DOHH2 (cell line): ENCODE measurements at regions not wholly inside any gene's neighbourhood (a gene's known extent, or its start where the extent isn't known, plus 50 kb on each side); places are given as distances from the start of the nearest gene placed in this dataset.

Source experiments
- H3F3A ChIP-seq: fragments of 200-600 bp; sonication (generic), shearing (Covaris generic); 2 replicates; pipeline ENCODE4 v1.6.0; 2016; ENCODE audit warnings: antibody characterized with exemption, mild to moderate bottlenecking; ENCODE audit not compliant: control insufficient read depth, insufficient read depth
- H3K27ac ChIP-seq: fragments of 200-600 bp; sonication (generic); 2 replicates; pipeline ENCODE4 v1.5.1; 2014; ENCODE audit warnings: low read depth, mild to moderate bottlenecking, low read length, moderate library complexity
- H3K27me3 ChIP-seq: fragments of 200-600 bp; sonication (generic); 2 replicates; pipeline ENCODE4 v1.6.1; 2014; ENCODE audit warnings: mild to moderate bottlenecking, low read length, mixed read lengths; ENCODE audit not compliant: control insufficient read depth
- H3K36me3 ChIP-seq: fragments of 200-600 bp; sonication (generic); 2 replicates; pipeline ENCODE4 v1.6.1; 2014; ENCODE audit warnings: mild to moderate bottlenecking, low read length, moderate library complexity, mixed read lengths; ENCODE audit not compliant: control insufficient read depth
- H3K4me1 ChIP-seq: fragments of 200-600 bp; sonication (generic); 2 replicates; pipeline ENCODE4 v1.6.1; 2014; ENCODE audit warnings: mild to moderate bottlenecking, low read length, mixed read lengths; ENCODE audit not compliant: control insufficient read depth
- H3K4me2 ChIP-seq: fragments of 200-600 bp; sonication (generic); 2 replicates; pipeline ENCODE4 v1.6.0; 2014; ENCODE audit warnings: mild to moderate bottlenecking, low read length, moderate library complexity
- H3K4me3 ChIP-seq: fragments of 200-600 bp; sonication (generic); 2 replicates; pipeline ENCODE4 v1.5.1; 2014; ENCODE audit warnings: mild to moderate bottlenecking, low read length, mixed read lengths
- H3K79me2 ChIP-seq: fragments of 200-600 bp; sonication (generic); 2 replicates; pipeline ENCODE4 v1.6.1; 2014; ENCODE audit warnings: mild to moderate bottlenecking, low read length, mixed read lengths; ENCODE audit not compliant: control insufficient read depth
- H3K9me2 ChIP-seq: fragments of 200-600 bp; sonication (generic); replicated peaks from 2 replicates; pipeline ENCODE4 v1.6.1; 2014; ENCODE audit warnings: mild to moderate bottlenecking, low read length, mixed read lengths; ENCODE audit not compliant: control insufficient read depth
- H3K9me3 ChIP-seq: fragments of 200-600 bp; sonication (generic); 2 replicates; pipeline ENCODE4 v1.6.1; 2014; ENCODE audit warnings: antibody characterized with exemption, low read length, mixed read lengths; ENCODE audit not compliant: control insufficient read depth, insufficient read depth
- H4K20me1 ChIP-seq: fragments of 200-600 bp; sonication (generic); 2 replicates; pipeline ENCODE4 v1.6.0; 2014; ENCODE audit warnings: low read depth, mild to moderate bottlenecking, antibody characterized with exemption, low read length, moderate library complexity; ENCODE audit not compliant: control insufficient read depth, insufficient read depth
- EZH2phosphoT487 ChIP-seq: fragments of 200-600 bp; sonication (generic); IDR thresholded peaks from 2 replicates; pipeline ENCODE4 v1.6.1; 2017; ENCODE audit warnings: borderline replicate concordance, mild to moderate bottlenecking, antibody characterized with exemption, low read length, moderate library complexity, mixed read lengths
- TF ChIP-seq, protein P1 (sequence below): fragments of 200-600 bp; sonication (generic); IDR thresholded peaks from one replicate; pipeline ENCODE4 v1.5.1; 2014; ENCODE audit warnings: antibody characterized with exemption, mild to moderate bottlenecking, low read depth, low read length; ENCODE audit not compliant: poor library complexity, severe bottlenecking

DNA sequence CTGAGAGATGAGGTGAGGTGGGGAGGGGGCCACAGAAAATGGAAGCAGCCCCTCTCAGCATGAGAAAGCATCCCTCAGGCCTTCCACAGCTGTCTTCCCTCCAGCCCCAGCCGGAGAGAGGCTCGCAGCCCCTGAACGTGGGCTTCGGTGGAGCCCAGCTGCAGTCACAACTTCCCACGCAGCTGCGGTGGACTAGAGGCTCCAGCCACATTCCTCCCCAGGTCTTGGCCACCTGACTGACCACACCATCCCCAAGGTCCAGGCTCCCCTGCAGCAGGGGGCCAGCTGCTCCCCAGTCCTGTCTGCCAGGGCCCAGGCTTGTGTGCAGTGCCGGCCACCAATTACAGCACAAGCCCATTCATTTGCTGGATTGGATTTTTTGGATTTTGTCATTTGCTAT, 212.3 kb upstream of the BCOR start:
- no peaks in the 10 kb centered on the region for H3K9me3 ChIP-seq
- no peaks in the 10 kb centered on the region for H3K36me3 ChIP-seq
- H4K20me1 ChIP-seq, result no peaks in the 10 kb centered on the region
- no peaks in the 10 kb centered on the region for H3K79me2 ChIP-seq
- H3K4me1 ChIP-seq, result no peaks in the 10 kb centered on the region
- no peaks in the 10 kb centered on the region for H3K9me2 ChIP-seq
- no peaks in the 10 kb centered on the region for H3F3A ChIP-seq
- no peak for TF ChIP-seq EZH2phosphoT487
- TF ChIP-seq, protein P1, sequence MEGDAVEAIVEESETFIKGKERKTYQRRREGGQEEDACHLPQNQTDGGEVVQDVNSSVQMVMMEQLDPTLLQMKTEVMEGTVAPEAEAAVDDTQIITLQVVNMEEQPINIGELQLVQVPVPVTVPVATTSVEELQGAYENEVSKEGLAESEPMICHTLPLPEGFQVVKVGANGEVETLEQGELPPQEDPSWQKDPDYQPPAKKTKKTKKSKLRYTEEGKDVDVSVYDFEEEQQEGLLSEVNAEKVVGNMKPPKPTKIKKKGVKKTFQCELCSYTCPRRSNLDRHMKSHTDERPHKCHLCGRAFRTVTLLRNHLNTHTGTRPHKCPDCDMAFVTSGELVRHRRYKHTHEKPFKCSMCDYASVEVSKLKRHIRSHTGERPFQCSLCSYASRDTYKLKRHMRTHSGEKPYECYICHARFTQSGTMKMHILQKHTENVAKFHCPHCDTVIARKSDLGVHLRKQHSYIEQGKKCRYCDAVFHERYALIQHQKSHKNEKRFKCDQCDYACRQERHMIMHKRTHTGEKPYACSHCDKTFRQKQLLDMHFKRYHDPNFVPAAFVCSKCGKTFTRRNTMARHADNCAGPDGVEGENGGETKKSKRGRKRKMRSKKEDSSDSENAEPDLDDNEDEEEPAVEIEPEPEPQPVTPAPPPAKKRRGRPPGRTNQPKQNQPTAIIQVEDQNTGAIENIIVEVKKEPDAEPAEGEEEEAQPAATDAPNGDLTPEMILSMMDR, result no peak
- no peaks in the 10 kb centered on the region for H3K27me3 ChIP-seq
- no peak overlapping the region for H3K27ac ChIP-seq
- H3K4me3 ChIP-seq, result no peak overlapping the region
- H3K4me2 ChIP-seq, result no peak overlapping the region

DNA sequence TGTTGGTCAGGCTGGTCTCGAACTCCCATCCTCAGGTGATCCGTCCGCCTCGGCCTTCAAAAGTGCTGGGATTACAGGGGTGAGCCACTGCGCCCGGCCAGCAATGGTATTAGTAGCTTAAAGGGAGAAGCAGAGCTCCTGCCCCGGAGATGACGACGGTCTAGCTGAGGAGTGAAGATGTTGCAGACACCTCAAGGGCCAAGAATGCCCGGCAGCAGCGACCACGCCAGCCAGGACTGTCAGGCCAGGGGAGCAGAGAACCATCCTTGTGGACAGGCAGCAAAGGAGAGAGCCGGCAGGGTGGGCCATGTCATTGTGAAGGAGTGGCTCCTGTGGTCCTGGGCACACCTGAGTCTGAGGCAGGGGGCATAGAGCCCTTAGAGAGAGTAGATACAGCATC, 210.1 kb upstream of the BCOR start:
- no peak for TF ChIP-seq EZH2phosphoT487
- TF ChIP-seq, protein P1, result no peak
- no peaks in the 10 kb centered on the region for H3F3A ChIP-seq
- no peaks in the 10 kb centered on the region for H3K9me3 ChIP-seq
- H3K27me3 ChIP-seq, result no peaks in the 10 kb centered on the region
- no peaks in the 10 kb centered on the region for H3K36me3 ChIP-seq
- no peaks in the 10 kb centered on the region for H4K20me1 ChIP-seq
- H3K79me2 ChIP-seq, result no peaks in the 10 kb centered on the region
- no peak overlapping the region for H3K4me3 ChIP-seq
- no peaks in the 10 kb centered on the region for H3K9me2 ChIP-seq
- H3K4me1 ChIP-seq, result no peaks in the 10 kb centered on the region
- H3K27ac ChIP-seq, result no peak overlapping the region
- no peak overlapping the region for H3K4me2 ChIP-seq

DNA sequence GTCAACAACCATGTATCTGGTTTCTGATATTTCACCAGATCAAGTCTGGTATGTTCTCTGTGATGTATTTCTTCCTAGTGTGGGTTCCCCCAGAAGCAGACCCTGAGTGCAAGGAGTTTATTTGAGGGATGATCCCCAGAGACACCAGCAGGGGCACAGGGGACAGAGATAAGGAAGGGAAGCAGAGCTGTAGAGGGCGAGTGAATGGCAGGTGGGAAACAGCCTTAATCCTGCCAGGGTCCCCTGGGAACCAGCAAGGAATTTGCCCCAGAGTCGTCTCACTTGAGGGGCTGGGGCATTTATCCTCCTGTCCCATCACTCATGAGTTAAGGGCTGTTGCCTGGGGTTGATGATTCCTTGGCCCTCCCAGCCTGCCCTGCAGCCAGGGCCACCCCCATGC, 206.4 kb upstream of the BCOR start:
- H3K36me3 ChIP-seq, result no peaks in the 10 kb centered on the region
- H3K4me2 ChIP-seq, result no peak overlapping the region
- no peaks in the 10 kb centered on the region for H4K20me1 ChIP-seq
- no peaks in the 10 kb centered on the region for H3K79me2 ChIP-seq
- no peaks in the 10 kb centered on the region for H3K9me2 ChIP-seq
- H3K27ac ChIP-seq, result no peak overlapping the region
- H3K4me3 ChIP-seq, result no peak overlapping the region
- H3K9me3 ChIP-seq, result no peaks in the 10 kb centered on the region
- H3K27me3 ChIP-seq, result peaks cover 10% of the 10 kb centered on the region; the same call in 1 of the 2 replicates
- H3K4me1 ChIP-seq, result no peaks in the 10 kb centered on the region
- TF ChIP-seq, protein P1, result no peak
- no peak for TF ChIP-seq EZH2phosphoT487
- H3F3A ChIP-seq, result no peaks in the 10 kb centered on the region
